ENCODE measurements at regions not wholly inside any gene's neighbourhood (a gene's known extent, or its start where the extent isn't known, plus 50 kb on each side); places are given as distances from the start of the nearest gene placed in this dataset.

DNA sequence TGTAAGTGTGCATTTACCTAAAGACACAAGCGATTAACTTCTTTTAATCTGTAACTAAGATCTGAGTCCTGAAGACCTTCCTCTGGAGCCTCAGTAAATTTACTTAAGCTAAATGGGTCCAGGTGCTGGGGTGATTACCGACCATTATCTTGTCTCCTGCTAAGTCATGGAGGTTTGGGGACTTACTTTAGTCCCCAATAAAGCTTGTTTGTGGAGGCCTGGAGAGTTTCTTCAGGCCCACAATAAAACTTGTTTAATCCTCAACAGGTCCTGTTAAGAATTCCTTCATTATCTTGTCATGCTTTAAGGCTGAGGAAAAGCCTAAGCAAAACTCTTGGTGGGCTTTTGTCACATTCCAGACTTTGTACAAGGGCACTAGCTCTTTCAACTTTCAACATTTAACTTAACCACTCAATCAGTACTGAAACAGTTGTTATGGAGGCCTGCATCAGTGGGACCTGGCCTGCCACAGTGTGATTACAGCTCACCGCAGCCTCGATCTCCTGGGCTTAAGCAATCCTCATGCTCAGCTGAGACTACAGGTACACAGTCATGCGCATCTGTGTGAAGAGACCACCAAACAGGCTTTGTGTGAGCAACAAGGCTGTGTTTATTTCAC is 84.0 kb downstream of the FMO4 start:
- WGBS (ENCODE audit: insufficient coverage, insufficient replicate concordance, low lambda C conversion rate, missing lambda C conversion rate) = 67% methylated on average over 5 of the region's 5 CpGs
- H3K36me3 ChIP-seq (ENCODE audit: control insufficient read depth in 2 of 2, insufficient read depth in 2 of 2, low read length in 1 of 2) = no peaks in the 10 kb centered on the region
- no peak for TF ChIP-seq SP1 (IDR thresholded peaks at IDR 0.05; ENCODE audit: low read depth, low read length)
- no peak for TF ChIP-seq ZSCAN29 (IDR thresholded peaks at IDR 0.05)
- no peak for TF ChIP-seq RB1 (IDR thresholded peaks at IDR 0.05; ENCODE audit: borderline replicate concordance)
- TF ChIP-seq GATAD2B (conservative IDR thresholded peaks at IDR 0.05; ENCODE audit: low read depth) = no peak
- no peak for TF ChIP-seq ZNF622 (IDR thresholded peaks at IDR 0.05)
- no peak for TF ChIP-seq ETV6 (conservative IDR thresholded peaks at IDR 0.05 in 1 of 2, IDR thresholded peaks at IDR 0.05 in 1 of 2; ENCODE audit: borderline replicate concordance in 1 of 2, low read depth in 1 of 2)
- no peak for TF ChIP-seq SMARCA5 (IDR thresholded peaks at IDR 0.05)
- no peak for TF ChIP-seq TCF7 (IDR thresholded peaks at IDR 0.05; ENCODE audit: borderline replicate concordance)
- TF ChIP-seq, protein P1, sequence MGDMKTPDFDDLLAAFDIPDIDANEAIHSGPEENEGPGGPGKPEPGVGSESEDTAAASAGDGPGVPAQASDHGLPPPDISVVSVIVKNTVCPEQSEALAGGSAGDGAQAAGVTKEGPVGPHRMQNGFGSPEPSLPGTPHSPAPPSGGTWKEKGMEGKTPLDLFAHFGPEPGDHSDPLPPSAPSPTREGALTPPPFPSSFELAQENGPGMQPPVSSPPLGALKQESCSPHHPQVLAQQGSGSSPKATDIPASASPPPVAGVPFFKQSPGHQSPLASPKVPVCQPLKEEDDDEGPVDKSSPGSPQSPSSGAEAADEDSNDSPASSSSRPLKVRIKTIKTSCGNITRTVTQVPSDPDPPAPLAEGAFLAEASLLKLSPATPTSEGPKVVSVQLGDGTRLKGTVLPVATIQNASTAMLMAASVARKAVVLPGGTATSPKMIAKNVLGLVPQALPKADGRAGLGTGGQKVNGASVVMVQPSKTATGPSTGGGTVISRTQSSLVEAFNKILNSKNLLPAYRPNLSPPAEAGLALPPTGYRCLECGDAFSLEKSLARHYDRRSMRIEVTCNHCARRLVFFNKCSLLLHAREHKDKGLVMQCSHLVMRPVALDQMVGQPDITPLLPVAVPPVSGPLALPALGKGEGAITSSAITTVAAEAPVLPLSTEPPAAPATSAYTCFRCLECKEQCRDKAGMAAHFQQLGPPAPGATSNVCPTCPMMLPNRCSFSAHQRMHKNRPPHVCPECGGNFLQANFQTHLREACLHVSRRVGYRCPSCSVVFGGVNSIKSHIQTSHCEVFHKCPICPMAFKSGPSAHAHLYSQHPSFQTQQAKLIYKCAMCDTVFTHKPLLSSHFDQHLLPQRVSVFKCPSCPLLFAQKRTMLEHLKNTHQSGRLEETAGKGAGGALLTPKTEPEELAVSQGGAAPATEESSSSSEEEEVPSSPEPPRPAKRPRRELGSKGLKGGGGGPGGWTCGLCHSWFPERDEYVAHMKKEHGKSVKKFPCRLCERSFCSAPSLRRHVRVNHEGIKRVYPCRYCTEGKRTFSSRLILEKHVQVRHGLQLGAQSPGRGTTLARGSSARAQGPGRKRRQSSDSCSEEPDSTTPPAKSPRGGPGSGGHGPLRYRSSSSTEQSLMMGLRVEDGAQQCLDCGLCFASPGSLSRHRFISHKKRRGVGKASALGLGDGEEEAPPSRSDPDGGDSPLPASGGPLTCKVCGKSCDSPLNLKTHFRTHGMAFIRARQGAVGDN (IDR thresholded peaks at IDR 0.05) = no peak
- no peak for TF ChIP-seq ESRRA (IDR thresholded peaks at IDR 0.05; ENCODE audit: low read length)
- TF ChIP-seq TBL1XR1 (IDR thresholded peaks at IDR 0.05; ENCODE audit: low read depth, low read length) = no peak
- TF ChIP-seq, protein P2, sequence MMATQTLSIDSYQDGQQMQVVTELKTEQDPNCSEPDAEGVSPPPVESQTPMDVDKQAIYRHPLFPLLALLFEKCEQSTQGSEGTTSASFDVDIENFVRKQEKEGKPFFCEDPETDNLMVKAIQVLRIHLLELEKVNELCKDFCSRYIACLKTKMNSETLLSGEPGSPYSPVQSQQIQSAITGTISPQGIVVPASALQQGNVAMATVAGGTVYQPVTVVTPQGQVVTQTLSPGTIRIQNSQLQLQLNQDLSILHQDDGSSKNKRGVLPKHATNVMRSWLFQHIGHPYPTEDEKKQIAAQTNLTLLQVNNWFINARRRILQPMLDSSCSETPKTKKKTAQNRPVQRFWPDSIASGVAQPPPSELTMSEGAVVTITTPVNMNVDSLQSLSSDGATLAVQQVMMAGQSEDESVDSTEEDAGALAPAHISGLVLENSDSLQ (IDR thresholded peaks at IDR 0.05) = no peak
- TF ChIP-seq IKZF1 (conservative IDR thresholded peaks at IDR 0.05) = no peak
- TF ChIP-seq, protein P3, sequence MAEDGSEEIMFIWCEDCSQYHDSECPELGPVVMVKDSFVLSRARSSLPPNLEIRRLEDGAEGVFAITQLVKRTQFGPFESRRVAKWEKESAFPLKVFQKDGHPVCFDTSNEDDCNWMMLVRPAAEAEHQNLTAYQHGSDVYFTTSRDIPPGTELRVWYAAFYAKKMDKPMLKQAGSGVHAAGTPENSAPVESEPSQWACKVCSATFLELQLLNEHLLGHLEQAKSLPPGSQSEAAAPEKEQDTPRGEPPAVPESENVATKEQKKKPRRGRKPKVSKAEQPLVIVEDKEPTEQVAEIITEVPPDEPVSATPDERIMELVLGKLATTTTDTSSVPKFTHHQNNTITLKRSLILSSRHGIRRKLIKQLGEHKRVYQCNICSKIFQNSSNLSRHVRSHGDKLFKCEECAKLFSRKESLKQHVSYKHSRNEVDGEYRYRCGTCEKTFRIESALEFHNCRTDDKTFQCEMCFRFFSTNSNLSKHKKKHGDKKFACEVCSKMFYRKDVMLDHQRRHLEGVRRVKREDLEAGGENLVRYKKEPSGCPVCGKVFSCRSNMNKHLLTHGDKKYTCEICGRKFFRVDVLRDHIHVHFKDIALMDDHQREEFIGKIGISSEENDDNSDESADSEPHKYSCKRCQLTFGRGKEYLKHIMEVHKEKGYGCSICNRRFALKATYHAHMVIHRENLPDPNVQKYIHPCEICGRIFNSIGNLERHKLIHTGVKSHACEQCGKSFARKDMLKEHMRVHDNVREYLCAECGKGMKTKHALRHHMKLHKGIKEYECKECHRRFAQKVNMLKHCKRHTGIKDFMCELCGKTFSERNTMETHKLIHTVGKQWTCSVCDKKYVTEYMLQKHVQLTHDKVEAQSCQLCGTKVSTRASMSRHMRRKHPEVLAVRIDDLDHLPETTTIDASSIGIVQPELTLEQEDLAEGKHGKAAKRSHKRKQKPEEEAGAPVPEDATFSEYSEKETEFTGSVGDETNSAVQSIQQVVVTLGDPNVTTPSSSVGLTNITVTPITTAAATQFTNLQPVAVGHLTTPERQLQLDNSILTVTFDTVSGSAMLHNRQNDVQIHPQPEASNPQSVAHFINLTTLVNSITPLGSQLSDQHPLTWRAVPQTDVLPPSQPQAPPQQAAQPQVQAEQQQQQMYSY (CRISPR knock-in tag; IDR thresholded peaks at IDR 0.05) = no peak
- no peak for TF ChIP-seq HDGF (IDR thresholded peaks at IDR 0.05)
- TF ChIP-seq MEF2A (IDR thresholded peaks at IDR 0.05; ENCODE audit: insufficient read depth, low read depth, low read length) = no peak
- TF ChIP-seq YY1 (IDR thresholded peaks at IDR 0.05; ENCODE audit: low read depth, low read length) = no peak
- no peak for TF ChIP-seq BCL11A (IDR thresholded peaks at IDR 0.05; ENCODE audit: low read depth, low read length)
- in situ Hi-C loops (cut with MboI) = no loop called here
- H3K27me3 ChIP-seq (replicated peaks in 1 of 2; ENCODE audit: control insufficient read depth in 2 of 2, insufficient read depth in 2 of 2, low read length in 1 of 2) = no peaks in the 10 kb centered on the region
- CTCF ChIA-PET = interaction anchor here (0.6 kb wide), 2 partner anchors 38 to 159 kb away, joined by 3 to 4 read pairs; no protein-coding TSS in a partner anchor
- H2AFZ ChIP-seq (ENCODE audit: control insufficient read depth, low read depth, low read length) = no peak overlapping the region
- ATAC-seq = no peak
- H3K4me2 ChIP-seq (ENCODE audit: control insufficient read depth, insufficient read depth) = no peak overlapping the region
- no peaks in the 10 kb centered on the region for H3K4me1 ChIP-seq (ENCODE audit: control insufficient read depth, insufficient read depth, low read length)
- RAD21 ChIA-PET (ENCODE audit: unreplicated experiment) = no interaction called here
- no peaks in the 10 kb centered on the region for H4K20me1 ChIP-seq (ENCODE audit: control insufficient read depth, insufficient read depth)
- no peak overlapping the region for H3K9ac ChIP-seq (ENCODE audit: control insufficient read depth, insufficient read depth, low read length)
- POLR2A ChIA-PET = no interaction called here
- no peaks in the 10 kb centered on the region for H3K79me2 ChIP-seq (ENCODE audit: control insufficient read depth, insufficient read depth, low read length)
- H3K4me3 ChIP-seq = no peak overlapping the region
- SMC1A ChIA-PET (ENCODE audit: uncharacterized antibody, unreplicated experiment) = no interaction called here
- intact Hi-C loops (cut with micrococcal nuclease; ENCODE audit: unreplicated experiment) = no loop called here
- FAIRE-seq = no peak
- BruUV-seq (replicated peaks) = no TSS peak
- DNase-seq (ENCODE audit: low read depth, low spot score) = no peak
- no peak overlapping the region for H3K27ac ChIP-seq (ENCODE audit: control insufficient read depth, insufficient read depth)
- H3K9me3 ChIP-seq (replicated peaks; ENCODE audit: control insufficient read depth, insufficient read depth, low read length) = no peaks in the 10 kb centered on the region

All from GM12878 (cell line).